GM18909 (cell line): ENCODE measurements at regions not wholly inside any gene's neighbourhood (a gene's known extent, or its start where the extent isn't known, plus 50 kb on each side); places are given as distances from the start of the nearest gene placed in this dataset.

ENCODE experiments used
- ATAC-seq: cut with Tn5 transposase; IDR thresholded peaks from one replicate; pipeline ENCODE4 v1.9.1; 2021; ENCODE audit warnings: mild to moderate bottlenecking; ENCODE audit not compliant: unreplicated experiment, poor library complexity

GRCh38 chr17:5635949-5636348 is 51.6 kb upstream of the NLRP1 start:
- ATAC-seq: no peak

- no peak for ATAC-seq
Measured at GRCh38 chr17:5638596-5638995, 54.3 kb upstream of the NLRP1 start.

- ATAC-seq: no peak
Measured at GRCh38 chr17:5640726-5641125, 56.4 kb upstream of the NLRP1 start.

GRCh38 chr17:5642752-5643151 is 58.4 kb upstream of the NLRP1 start:
- no peak for ATAC-seq

GRCh38 chr17:5644065-5644464 is 59.8 kb upstream of the NLRP1 start:
- no peak for ATAC-seq

- no peak for ATAC-seq
Measured at GRCh38 chr17:5651348-5651747, 67.0 kb upstream of the NLRP1 start.

GRCh38 chr17:5661491-5662125 is 77.3 kb upstream of the NLRP1 start:
- no peak for ATAC-seq

- ATAC-seq: no peak
Measured at GRCh38 chr17:5662409-5663085, 78.2 kb upstream of the NLRP1 start.

GRCh38 chr17:5665164-5665563 is 80.9 kb upstream of the NLRP1 start:
- ATAC-seq: no peak

GRCh38 chr17:5667871-5668270 is 83.6 kb upstream of the NLRP1 start:
- ATAC-seq: no peak

- ATAC-seq: no peak
Measured at GRCh38 chr17:5668557-5669138, 84.3 kb upstream of the NLRP1 start.

- ATAC-seq: no peak
Measured at GRCh38 chr17:5669191-5669590, 84.9 kb upstream of the NLRP1 start.

GRCh38 chr17:5672141-5672540 is 87.8 kb upstream of the NLRP1 start:
- ATAC-seq: no peak

- no peak for ATAC-seq
Measured at GRCh38 chr17:5672815-5673430, 88.6 kb upstream of the NLRP1 start.

- ATAC-seq: no peak
Measured at GRCh38 chr17:5675625-5676421, 91.5 kb upstream of the NLRP1 start.

GRCh38 chr17:5677620-5678019 is 93.3 kb upstream of the NLRP1 start:
- ATAC-seq: no peak

GRCh38 chr17:5678171-5678570 is 93.9 kb upstream of the NLRP1 start:
- no peak for ATAC-seq

- ATAC-seq: no peak
Measured at GRCh38 chr17:5680766-5681165, 96.5 kb upstream of the NLRP1 start.

GRCh38 chr17:5683241-5683640 is 98.9 kb upstream of the NLRP1 start:
- ATAC-seq: no peak

- no peak for ATAC-seq
Measured at GRCh38 chr17:5686074-5686635, 101.8 kb upstream of the NLRP1 start.
